Caki2 (cell line): ENCODE measurements at regions not wholly inside any gene's neighbourhood (a gene's known extent, or its start where the extent isn't known, plus 50 kb on each side); places are given as distances from the start of the nearest gene placed in this dataset.

Experiments
- DNase-seq: peaks from one replicate; pipeline ENCODE4 v3.0.0-alpha.2; 2015; ENCODE audit warnings: low read depth
- in situ Hi-C: cut with HindIII; loops from 2 replicates; pipeline ENCODE4 v1.10.0; 2016; ENCODE audit warnings: low sequenced_read_pairs, low pct_unique_long_range_greater_than_20kb, mixed read lengths

GRCh38 chr5:180411948-180412347 lies 58.8 kb upstream of the GFPT2 start:
- DNase-seq, result no peak
- in situ Hi-C loops, result no loop called here

GRCh38 chr5:180414176-180414575 lies 61.0 kb upstream of the GFPT2 start:
- in situ Hi-C loops, result no loop called here
- no peak for DNase-seq

GRCh38 chr5:180421672-180422071 lies 68.5 kb upstream of the GFPT2 start:
- in situ Hi-C loops, result no loop called here
- no peak for DNase-seq

- in situ Hi-C loops, result no loop called here
- no peak for DNase-seq
These were observed 70.0 kb upstream of the GFPT2 start for GRCh38 chr5:180423133-180423532.

DNA sequence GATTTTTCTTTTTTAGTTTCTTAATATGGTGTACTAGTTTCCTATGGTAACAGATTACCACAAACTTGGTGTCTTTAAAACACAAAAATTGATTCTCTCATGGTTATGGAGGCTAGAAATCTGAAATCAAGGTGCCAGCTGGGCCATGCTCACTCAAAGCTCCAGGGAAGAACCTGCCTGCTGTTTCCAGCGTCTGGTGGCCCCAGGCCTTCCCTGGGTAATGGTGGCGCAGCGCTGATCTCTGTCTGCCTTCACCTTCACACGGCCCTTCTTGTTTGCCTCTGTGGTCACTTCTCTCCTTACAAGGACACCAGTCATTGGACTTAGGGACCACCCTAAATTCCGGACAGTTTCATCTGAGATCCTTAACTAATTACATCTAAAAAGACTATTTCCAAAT lies 70.5 kb upstream of the GFPT2 start:
- in situ Hi-C loops, result no loop called here
- no peak for DNase-seq

DNA sequence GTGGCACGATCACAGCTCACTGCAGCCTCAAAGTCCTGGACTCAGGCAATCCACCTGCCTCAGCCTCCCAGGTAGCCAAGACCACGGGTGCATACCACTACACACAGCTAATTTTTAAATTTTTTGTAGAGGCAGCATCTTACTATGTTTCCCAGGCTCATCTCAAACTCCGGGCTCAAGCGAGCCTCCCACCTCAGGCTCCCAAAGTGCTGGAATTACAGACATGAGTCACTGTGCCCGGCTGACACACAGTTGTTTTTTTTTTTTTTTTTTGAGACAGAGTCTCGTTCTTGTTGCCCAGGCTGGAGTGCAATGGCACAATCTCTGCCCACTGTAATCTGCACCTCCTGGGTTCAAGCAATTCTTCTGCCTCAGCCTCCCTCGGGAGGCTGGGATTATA lies 70.1 kb upstream of the CNOT6 start:
- peak; percentile 16 for DNase-seq

DNA sequence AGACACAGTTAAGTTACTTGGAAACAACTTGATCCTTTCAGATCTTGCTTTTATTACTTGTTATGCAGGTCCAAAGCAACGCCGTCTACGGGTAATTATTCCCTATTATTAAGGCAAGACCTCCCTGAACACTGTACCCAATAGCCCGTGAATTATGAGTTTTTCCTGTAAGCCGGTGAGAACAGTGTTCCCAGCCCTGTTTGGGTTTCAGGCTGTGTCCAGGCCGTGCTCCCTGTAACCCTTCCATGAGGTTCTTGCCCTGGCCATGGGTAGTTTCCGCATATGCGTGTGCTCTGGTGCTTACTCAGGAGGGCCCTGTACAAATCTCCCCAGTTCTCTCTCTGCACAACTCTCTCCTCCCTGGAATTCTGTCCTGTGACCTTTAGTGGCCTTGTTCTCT lies 65.6 kb upstream of the CNOT6 start:
- in situ Hi-C loops, result no loop called here
- DNase-seq, result no peak

More for the DNA sequence above, 70.1 kb upstream of the CNOT6 start:
- in situ Hi-C loops, result no loop called here

GRCh38 chr5:180431932-180432331 lies 62.2 kb upstream of the CNOT6 start:
- DNase-seq, result no peak
- in situ Hi-C loops, result no loop called here

DNA sequence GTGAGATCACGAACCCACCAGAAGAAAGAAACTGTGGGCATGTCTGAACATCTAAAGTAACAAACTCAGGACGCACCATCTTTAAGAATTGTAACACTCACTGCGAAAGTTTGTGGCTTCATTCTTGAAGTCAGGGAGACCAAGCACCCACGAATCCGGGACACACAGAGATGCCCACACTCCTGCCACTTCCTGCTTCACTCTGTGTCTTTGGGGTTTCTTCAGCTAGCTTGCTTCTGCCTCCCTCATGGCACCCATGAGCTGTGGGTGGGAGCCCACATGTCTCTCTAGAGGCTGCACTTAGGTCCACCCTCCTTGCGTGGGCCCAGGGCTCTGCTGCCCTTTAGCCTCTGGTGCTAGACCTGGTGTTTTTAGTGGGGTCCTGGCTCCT lies 61.2 kb upstream of the CNOT6 start:
- in situ Hi-C loops, result no loop called here
- no peak for DNase-seq

DNA sequence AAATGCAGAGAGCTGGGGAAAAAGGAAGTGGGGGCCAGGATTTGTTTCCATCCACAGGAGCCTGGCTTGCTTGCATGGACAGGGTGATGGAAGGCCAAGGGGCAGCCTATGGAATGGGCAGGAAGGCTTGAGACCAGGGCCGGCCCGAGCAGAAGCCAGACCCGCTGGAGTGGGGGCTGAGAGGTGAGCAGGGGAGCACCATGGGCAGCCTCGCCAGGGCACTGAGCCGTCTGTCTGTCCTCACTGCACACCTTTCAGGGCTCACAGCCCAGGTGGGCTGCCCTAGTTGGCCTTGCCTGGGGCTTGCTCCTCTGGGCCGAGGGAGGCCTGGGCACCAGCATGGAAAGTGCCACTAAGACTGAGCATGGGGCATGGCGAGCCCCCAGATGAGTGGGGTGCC lies 58.6 kb upstream of the CNOT6 start:
- no peak for DNase-seq
- in situ Hi-C loops, result no loop called here

DNA sequence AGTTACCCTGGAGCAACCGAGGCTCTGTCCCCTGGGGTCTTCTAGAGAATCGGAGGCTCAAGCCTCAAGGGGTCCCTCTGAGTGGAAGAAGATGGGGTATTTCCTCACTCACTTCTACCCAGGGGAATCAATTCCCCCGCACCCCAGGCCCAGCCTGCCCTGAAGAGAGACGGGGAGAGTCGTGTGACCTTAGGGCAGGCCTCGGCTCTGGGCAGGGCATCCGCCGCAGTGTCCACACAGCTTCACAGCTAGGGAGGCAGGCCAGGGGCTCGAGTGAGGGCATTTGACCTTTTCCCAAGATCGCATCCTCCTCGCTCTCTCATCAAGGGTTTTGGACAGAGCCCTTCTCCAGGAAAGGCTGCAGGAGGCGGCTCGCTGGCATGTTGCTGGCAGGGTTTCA lies 57.9 kb upstream of the CNOT6 start:
- DNase-seq, result no peak
- in situ Hi-C loops, result no loop called here

DNA sequence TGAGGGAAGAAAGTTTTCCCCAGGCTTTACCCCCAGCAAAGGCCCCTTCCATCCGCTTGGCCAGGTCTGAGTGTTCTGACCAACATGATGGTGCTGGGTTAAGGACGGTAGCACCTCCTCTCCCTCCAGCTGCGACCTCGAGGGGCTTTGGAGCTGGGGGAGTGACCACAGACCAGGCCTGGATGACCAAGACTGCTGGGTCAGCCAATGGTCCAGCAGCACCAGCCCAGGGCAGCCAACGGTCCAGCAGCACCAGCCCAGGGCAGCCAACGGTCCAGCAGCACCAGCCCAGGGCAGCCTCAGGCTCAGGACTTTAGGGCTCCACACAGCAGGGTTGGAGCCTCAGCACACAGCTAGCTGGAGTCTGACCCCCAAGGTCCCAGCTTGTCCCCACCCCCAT lies 57.2 kb upstream of the CNOT6 start:
- in situ Hi-C loops, result no loop called here
- DNase-seq, result no peak

DNA sequence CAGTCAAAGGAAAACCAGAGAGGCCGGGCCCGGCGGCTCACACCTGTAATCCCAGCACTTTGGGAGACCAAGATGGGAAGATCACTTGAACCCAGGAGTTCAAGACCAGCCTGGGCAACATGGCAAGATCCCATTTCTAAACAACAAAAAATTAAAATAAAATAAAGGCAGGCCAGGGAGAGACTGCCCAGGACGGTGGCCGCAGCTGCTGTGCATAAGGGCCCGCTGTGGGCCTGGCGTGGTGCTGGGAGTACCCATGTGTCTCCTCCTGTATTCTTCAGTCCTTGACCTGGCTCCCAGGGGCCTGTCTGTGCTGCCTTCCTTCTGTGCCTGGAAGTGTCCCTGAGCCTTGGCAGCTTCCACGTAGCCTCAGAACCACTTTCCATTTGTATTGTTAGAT lies 56.8 kb upstream of the CNOT6 start:
- no peak for DNase-seq
- in situ Hi-C loops, result no loop called here

- DNase-seq, result no peak
- in situ Hi-C loops, result no loop called here
These were observed 55.1 kb upstream of the CNOT6 start for GRCh38 chr5:180438785-180439780.

DNA sequence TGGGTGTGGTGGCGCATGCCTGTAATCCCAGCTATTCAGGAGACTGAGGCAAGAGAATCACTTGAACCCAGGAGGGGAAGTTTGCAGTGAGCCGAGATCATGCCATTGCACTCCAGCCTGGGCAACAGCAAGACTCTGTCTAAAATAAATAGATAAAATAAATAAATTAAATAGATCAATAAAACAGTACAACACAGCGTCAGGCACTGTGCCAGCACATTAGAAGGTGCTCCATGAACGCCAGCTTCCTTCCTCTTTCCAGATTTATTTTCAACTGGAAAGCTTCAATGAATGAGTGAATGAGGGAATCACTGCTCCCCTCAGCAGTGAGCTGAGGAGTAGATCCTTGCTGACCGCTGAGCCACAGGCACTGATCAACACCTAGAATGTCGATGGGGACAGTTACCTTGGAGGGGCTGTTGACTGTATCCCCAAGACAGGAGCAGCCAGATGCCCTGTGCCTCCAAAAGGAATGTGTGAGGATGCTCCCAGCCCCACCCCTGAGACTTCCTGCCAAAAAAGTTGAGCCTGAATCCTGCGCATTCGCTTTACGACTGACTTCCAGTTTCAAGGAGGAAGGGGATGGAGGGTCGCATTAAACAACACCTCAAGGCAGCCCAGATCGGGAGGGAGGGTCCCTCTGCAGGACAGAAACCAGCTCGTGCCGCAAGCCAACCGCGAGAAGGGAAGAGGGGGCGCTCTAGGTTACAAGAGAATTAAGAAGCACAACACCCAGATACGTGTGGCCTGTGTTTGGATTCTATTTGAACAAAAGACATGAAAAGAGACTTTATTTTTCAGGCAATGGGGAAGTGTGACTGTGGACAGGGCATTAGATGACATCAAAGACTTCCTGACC lies 54.0 kb upstream of the CNOT6 start:
- no peak for DNase-seq
- in situ Hi-C loops, result no loop called here

DNA sequence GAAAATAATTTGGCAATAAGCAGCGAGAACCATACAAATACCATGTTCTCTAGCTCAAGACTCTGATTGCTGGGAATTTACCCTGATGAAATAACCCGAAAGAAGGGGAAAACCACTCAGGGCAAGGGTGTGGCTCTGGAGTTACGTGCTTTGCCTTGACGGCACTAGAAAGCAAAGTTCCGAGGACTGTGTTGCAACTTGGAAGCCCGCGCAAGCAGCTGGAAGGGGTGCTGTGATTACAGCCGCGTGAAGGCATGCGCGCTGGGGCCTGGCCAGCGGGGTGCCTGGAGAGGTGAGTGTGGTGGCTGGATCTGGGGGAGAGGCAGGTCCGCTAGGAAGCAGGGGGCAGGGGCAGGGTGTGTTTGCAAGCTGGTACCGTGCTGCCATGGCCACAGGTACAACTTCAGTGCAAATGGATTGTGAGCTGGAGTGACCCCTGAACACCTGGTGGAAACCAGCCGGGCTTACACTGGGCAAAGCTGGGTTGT lies 52.6 kb upstream of the CNOT6 start:
- DNase-seq, result no peak

More for the DNA sequence above, 52.6 kb upstream of the CNOT6 start:
- in situ Hi-C loops, result no loop called here
